GM18907 (cell line): ENCODE measurements at regions not wholly inside any gene's neighbourhood (a gene's known extent, or its start where the extent isn't known, plus 50 kb on each side); places are given as distances from the start of the nearest gene placed in this dataset.
"Not testable (repeated sequence)": the region's sequence is repeated elsewhere in the genome, so short reads cannot be mapped to it uniquely, and the experiment has no call there.

ENCODE experiments used
- ATAC-seq: cut with Tn5 transposase; IDR thresholded peaks from one replicate; pipeline ENCODE4 v1.9.1; 2021; ENCODE audit warnings: mild to moderate bottlenecking, moderate library complexity; ENCODE audit not compliant: unreplicated experiment

DNA sequence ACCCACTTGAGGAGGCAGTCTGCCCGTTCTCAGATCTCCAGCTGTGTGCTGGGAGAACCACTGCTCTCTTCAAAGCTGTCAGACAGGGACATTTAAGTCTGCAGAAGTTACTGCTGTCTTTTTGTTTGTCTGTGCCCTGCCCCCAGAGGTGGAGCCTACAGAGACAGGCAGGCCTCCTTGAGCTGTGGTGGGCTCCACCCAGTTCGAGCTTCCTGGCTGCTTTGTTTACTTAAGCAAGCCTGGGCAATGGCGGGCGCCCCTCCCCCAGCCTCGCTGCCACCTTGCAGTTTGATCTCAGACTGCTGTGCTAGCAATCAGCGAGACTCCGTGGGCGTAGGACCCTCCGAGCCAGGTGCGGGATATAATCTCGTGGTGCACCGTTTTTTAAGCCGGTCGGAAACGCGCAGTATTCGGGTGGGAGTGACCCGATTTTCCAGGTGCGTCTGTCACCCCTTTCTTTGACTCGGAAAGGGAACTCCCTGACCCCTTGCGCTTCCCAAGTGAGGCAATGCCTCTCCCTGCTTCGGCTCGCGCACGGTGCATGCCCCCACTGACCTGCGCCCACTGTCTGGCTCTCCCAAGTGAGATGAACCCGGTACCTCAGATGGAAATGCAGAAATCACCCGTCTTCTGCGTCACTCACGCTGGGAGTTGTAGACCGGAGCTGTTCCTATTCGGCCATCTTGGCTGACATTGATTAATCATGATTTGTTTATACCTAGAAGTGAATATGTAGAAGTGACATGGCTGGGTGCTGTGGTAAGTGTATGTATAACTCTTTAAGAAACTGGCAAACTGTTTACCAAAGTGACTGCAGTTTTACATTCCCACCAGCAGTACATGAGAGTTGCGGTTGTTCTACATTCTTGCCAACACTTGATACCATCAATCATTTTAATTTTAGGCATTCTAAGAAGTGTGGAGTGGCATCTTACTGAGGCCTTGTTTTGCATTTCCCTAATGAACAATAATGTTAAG is 465.9 kb upstream of the MAP3K7 start:
- ATAC-seq, result not testable (repeated sequence)

DNA sequence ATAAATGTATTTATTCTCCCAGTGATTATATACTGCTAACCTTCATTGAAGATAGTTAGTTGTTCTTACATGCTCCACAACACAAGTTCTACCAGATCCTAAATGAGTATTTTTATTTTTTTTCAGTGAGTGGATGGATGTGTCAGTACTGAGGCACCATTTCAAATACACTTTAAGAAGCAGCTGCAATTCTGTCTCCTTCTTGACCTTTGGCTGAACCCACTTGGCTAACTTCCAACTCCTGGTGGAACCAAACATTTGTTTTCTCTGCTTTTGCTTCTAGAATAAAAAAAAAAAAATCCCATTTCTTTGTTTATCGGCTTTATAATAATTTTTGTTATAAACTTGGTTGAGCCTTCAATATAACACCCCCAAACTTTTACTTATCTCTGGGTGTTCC is 458.3 kb upstream of the MAP3K7 start:
- ATAC-seq, result no peak

DNA sequence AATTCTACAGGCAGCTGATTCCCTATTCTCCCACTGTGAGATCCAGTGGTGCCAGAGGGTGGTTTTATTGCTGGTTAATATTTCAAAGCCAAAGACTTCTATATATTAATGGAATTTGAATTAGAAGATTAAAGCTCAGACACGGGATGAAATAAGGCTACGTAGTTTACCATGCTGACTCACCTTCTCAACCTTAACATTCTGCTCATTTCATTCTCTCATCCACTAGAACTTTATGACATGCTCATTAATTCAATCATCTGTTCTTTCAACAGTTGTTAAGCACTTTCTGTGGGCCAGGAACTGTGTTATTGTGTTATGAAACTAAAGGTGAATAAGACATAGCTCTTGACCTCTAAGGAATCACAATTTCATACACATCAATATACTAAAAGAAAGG is 456.9 kb upstream of the MAP3K7 start:
- ATAC-seq, result no peak

DNA sequence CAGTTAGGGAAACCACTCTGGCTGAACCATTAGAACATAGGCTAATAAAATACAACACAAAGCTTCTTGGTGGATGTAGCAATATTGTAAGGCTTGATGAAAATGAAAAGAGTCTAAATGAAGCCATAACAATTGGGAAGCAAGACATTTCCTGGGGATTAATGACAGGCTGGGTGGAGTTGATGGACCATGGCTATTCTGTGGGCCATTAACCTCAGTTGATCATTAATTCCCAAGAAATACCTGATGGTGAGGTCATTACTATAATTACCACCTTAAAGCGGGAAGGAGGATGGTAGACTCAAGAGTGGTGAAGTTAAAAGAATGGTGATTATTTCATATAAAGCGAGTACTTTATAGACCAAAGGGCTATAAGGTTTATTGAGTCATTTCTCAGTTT is 455.8 kb upstream of the MAP3K7 start:
- ATAC-seq, result no peak

DNA sequence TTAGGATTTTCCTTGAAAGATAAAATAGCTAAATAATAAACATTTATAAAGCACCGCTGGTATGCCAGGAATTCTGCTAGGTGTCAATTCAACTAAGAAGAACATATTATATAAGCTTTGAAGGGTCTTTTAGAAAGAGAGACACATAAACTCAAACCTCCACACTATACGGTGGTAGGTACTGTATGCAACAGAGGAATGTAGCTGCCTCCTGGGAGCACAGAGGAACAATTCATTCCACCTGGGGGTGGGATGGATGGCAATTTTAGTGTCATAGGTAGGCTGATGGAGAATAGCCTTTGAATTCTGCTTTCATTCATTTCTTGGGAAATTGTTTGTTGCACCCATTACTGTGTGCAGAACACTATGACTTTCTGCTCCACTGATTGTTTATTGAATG is 447.1 kb upstream of the MAP3K7 start:
- ATAC-seq, result no peak

DNA sequence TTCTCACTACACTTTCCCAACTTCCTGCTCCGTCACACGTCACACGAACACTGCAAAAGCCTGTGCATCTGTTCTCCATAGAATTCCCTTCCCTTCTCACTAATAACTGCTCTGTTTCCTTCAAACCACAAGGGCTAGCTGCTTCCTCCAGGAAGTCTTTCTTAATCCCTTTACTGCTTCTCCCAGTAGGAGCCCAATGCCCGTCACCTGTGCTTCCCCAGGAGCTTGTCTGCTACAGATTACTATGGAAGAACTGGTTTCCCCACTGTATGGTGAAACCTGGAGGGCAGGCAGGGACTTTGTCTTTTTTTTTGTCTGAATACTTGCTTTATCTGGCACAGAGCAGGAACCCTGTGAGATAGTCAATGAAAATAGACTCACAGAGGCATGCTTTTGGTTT is 444.7 kb upstream of the MAP3K7 start:
- ATAC-seq, result no peak

DNA sequence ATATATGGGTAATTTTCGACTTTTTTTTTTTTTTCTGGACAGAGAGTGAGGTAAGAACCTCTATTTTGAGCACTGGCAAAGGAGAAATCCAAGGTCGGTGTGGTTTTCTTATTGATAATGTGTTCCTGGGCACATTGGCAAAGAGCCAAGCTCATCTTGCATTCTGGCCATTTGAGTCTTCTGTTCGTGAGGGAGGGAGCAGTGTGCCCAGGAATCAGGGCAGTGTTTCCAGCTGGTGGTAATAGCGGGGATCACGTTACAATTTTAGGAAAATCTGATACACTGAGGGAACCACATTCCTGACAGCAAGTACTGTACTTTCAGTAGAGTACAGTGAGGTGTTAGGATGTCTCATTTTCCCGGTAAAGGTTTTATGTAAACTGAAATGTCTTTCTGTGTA is 442.3 kb upstream of the MAP3K7 start:
- ATAC-seq, result no peak

DNA sequence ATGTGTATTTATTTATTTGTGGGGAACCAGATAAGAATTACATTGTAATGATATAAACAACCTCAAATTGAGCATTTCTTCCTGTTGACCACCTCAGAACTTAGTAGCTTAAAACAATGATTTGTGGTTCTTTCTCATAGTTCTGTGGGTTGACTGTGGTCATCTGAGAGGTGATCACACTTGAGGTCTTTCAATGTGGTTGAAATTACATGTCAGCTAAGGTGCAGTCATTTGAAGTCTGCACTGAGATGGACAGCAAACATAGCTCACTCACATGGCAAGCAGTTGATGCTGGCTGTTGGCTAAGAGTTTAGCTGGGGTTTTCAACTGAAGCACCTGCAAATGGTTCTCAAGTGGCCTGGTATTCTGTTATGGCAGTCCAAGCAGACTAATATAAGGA is 436.7 kb upstream of the MAP3K7 start:
- no peak for ATAC-seq

DNA sequence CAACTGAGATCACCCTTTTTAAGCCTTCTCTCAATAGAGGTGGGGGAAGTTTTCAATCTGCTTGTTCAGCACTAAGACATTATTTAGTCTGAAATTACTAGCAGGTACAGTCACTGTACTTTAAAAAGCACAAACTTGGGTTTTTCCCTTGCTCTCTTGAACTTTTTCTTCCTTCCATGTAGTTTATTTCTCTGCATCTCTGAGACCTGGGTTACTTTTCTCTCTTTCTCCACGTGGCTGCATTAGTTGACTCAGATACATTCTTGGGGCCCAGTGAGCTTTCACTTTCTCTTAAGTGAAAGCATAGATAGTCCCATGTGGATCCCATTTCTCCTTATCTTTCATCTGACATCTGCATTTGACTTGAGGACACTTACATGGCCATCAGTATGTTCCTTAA is 433.9 kb upstream of the MAP3K7 start:
- peak; percentile 72 for ATAC-seq

DNA sequence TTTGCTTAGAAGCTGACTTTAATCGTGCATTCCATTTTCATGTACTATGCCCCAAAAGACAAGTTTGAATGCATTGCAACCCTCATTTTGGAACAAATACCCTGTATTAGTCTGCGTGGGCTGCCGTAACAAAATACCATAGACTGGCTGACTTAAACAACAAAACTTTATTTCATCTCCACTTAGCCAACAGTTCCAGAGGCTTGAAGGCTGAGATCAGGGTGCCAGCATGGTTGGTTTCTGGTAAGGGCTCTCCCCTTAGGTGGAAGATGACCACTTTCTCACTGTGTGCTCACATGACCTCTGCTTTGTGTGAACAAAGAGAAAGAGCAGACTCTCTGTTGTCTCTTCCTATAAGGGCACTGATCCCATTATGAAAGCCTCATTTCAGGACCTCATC is 431.7 kb upstream of the MAP3K7 start:
- no peak for ATAC-seq

DNA sequence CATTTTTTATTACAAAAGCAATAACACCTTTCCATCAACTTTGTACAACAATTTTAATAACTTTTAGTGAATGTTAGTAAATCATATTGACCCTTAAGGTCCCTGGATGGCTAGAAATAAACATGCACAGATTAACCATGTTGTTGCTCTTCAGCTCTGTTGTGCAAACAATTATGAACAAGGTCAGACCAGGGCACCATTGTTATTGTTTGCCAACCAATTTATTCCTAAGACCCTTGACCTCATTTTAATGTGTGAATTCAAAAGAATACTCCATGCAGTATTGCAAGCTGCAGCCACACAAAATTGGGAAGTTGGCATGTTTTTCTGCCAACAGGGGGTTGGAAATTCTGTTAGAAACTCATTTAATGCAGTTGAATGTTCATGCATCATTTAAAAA is 426.6 kb upstream of the MAP3K7 start:
- no peak for ATAC-seq

DNA sequence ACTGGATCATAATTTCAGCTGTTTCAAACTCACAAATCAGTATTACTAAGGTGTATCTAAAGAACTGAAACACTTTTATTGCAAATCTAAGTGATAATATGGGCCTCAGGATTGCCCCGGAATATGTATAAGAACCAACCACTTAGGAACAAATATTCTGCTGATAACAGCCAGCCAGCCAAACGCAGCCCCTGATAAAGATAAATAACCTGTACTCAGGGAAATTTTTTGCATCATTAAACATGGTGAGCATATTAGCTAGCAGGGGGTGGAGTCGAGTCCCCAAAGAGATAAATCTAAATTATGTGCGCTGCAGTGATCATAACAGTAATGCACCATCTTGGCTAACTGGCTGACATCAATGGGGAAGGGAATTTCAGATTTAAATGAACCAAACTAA is 410.2 kb upstream of the MAP3K7 start:
- ATAC-seq, result no peak

DNA sequence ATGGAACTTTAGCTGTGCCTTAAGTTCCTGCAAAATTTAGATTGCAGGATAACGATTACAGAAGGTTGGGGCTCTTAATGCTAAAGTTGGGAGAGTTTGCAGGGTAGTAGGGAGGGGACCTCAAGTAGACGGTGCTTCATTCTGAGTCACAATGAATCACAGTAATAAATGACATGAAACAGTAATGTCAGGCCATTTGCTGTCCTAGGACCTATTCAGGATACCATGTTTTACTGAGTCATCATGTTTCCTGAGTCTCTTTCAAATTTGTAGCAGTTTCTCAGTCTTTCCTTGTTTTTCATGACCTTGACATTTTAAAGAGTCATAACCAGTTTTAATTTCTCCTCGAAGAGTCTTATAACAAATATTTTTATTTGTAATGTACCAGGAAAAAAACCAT is 406.9 kb upstream of the MAP3K7 start:
- ATAC-seq, result no peak

DNA sequence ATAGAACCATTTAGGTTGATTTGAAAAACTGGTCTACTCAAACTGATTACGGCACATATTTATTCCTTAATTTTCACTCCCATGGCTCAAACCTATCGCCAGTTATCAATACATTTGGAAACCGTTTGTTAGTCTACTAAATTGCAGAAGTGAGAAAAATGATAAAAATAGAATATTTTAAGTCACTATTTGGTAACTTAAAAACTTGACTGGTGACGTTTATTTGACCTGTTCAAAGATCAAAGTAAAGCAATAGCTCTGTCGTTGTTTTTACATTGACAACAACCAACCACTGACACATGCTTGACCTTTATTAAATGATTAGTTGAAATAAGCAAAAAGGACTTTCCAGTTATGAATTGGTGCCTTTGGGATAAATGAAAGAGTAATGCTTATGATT is 402.9 kb upstream of the MAP3K7 start:
- ATAC-seq, result no peak

DNA sequence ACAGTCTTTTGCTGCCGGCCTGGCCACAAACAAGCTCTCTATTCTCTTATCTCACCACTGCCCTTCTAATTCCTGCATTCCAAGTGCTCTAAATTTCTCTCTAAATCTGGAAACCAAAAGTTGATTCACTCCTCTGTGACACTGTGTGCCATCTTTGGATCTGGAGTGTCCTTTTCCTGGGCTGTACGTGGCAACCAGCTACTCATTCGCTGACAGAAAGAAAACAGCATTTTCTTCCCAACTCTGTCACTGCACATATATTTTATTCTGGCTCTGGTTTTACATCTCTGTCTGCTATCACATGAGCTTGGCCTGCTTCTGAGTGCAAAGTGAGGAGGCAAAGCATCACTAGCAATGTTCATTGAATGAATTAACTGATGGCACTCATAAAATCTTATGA is 397.2 kb upstream of the MAP3K7 start:
- ATAC-seq, result no peak

DNA sequence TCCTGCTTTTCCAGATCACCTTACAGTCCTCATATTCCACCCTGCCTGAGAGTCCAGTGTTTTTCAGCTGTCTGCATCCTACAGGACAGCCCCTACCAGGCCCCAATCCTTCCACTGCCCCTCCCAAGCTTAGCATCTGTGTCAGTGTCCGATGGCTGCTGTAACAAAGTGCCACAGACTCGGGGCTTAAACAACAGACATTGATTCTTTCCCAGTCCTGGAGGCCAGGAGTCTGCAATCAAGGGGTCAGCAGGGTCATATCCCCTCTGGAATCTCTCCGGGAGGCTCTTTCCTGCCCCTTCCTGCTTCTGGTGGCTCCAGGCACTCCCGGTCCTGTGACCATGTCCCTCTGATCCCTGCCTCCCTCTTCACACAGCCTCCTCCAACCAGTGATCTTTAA is 396.6 kb upstream of the MAP3K7 start:
- no peak for ATAC-seq

DNA sequence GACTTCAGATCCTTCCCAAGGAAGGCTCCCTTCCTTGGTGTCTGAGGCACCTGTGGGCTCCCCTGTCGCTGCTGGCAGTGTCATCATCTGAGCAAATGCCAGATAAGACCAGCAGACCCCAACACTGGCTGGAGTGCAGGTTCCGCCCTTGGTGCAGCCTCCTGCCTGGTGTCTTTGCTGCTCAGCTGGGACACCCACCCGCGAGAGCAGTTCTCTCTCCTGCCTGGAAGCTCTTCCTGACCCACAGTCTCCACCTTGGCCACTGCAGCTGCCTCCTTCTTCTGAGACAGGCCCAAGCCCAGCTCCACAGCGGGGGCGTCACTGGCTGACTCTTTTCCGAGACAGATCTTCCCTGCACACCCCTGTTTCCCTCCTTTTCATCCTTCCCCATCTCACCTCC is 395.7 kb upstream of the MAP3K7 start:
- ATAC-seq, result no peak

DNA sequence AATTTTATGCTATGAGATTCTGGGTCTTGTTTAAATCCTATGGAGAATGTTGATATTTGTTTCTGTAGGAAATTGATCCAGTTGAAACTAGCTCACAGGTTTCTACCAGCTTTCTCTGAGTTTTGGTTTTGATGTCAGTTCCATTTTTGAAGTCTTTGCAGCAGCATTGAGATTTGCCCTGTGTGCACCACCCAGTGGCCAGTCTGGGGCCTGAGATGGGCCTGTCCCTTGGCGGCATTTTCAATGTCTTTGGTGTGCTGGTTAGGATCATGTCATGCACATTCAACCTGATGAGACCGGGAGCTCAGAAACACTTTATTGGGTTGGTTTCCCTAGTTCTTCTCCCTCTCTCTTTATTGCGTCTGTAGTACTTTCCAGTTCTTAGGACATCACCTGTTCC is 395.2 kb upstream of the MAP3K7 start:
- ATAC-seq, result no peak

DNA sequence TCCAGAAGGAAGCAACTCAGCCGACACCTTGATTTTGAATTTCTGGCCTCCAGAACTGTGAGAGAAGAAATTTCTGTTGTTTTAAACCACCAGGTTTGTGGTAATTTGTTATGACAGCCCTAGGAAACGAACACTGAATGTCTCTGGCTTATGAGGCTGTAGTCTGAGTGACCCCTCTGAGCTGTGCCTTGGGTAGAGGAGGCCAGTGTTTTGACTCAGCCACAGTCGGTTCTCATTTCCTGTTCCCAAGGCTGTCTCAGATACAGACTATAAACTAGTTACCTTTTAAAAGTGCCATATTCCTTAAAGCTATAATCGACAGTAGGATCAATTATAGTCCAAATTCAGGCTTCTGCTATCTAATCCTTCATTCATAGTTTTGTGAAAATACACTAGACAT is 391.2 kb upstream of the MAP3K7 start:
- ATAC-seq, result peak; percentile 63

DNA sequence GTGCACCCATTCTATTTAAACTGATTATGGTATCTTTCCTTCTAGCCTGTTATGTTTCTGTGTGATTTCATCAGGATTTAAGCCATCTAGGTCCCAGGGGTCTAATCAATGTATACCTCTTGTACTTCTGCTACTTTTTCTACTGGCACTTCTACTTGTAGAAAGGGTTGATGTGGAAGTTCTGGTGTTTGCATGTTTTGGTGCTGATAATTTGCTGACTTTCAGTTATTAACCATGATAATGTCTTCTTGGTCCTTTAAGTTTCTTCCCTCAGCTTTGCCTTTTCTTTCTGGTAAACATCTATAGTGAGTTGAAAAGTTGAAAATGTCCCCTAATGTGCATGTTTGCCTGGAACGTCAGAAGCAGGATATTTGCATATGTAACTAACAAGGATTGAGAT is 390.6 kb upstream of the MAP3K7 start:
- no peak for ATAC-seq

DNA sequence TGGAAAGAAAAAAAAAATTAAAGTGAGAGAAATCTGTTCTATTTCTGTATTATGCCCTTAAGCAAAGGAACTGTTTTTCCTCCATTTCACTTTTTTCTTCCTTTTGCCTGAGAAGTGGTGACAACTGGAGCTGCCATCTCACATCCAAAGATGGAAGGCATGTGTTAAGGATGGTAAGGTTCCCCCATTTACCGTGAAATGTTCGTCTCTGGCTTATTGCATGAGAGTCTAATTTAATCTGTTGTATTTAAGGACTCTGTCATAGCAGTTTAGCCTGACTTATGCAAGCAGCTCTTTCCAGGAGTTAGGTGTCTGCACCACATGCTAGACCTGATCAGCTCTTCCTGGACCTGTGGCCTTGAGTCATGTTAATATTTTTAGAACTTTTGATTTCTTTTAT is 389.5 kb upstream of the MAP3K7 start:
- no peak for ATAC-seq

DNA sequence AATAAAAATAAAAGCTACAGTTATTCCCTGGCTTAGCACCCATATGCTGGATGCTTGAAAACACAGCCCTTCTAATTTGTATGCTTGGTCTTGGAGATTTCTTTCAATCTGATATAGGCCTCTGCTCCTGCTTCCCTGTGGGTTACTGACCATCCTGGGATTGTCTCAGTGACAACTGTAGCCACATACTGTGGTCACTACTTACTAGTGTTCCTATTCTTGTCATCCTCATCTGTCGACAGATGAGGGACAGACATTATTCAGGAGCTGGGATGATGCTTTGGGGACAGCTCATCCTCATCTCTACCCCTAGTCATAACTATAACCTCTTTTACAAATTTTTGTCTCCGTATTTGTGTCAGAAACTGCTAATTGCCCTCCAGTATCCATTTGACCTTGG is 388.9 kb upstream of the MAP3K7 start:
- no peak for ATAC-seq

DNA sequence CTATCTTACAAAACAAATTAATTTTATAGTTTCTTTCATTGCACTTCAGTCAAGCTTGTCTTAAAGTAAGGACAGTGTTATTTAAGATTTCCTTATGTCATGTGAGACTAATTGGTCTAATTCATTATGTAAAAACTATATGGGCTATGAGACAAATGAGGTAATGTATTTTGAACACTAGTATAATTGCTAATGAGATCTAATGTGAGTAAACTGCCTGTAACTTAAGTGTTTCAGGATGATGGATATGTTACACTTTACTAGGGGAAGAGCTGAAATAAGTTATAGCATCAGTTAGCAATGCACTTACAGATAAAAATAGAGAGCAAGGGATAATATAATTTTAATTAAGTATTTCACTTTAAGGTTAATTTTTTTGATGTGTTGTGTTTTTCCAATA is 386.3 kb upstream of the MAP3K7 start:
- no peak for ATAC-seq
